ENCODE measurements at regions not wholly inside any gene's neighbourhood (a gene's known extent, or its start where the extent isn't known, plus 50 kb on each side); places are given as distances from the start of the nearest gene placed in this dataset.

DNA sequence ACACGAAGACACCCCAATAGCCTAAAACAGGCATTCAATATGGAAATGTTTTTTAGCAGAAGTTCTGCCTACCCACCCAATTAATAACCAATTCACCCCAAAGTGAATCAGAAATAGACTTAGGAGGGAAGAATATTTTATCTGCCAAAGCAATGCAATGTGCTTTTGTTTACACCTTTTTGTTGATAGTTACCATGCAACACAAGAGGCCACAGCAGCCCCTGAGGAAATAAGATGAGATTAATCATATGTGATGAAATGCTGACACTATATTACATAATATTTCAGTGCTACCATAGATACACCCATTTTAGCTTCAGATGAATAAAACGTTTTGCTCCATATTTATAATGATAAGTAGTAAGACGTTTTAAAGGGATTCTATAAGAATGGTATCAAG lies 60.9 kb upstream of the RGS2 start:
- WGBS (ENCODE audit: insufficient coverage), result 89% methylated on average over 1 of the region's 3 CpGs
- no peak for DNase-seq
- Histone ChIP-seq H3K27ac (ENCODE audit: low read length) (no peak overlapping the region), H3K4me3 (ENCODE audit: low read length) (no peak overlapping the region), H3K27me3 (ENCODE audit: control insufficient read depth, insufficient read depth, low read length) (no peaks in the 10 kb centered on the region), H3K36me3 (ENCODE audit: control insufficient read depth, insufficient read depth, low read length) (no peaks in the 10 kb centered on the region), H3K4me1 (ENCODE audit: control insufficient read depth, insufficient read depth, low read length) (no peaks in the 10 kb centered on the region), H3K9me3 (ENCODE audit: control insufficient read depth, insufficient read depth, low read length) (no peaks in the 10 kb centered on the region)
- TF ChIP-seq, protein P1, sequence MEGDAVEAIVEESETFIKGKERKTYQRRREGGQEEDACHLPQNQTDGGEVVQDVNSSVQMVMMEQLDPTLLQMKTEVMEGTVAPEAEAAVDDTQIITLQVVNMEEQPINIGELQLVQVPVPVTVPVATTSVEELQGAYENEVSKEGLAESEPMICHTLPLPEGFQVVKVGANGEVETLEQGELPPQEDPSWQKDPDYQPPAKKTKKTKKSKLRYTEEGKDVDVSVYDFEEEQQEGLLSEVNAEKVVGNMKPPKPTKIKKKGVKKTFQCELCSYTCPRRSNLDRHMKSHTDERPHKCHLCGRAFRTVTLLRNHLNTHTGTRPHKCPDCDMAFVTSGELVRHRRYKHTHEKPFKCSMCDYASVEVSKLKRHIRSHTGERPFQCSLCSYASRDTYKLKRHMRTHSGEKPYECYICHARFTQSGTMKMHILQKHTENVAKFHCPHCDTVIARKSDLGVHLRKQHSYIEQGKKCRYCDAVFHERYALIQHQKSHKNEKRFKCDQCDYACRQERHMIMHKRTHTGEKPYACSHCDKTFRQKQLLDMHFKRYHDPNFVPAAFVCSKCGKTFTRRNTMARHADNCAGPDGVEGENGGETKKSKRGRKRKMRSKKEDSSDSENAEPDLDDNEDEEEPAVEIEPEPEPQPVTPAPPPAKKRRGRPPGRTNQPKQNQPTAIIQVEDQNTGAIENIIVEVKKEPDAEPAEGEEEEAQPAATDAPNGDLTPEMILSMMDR (IDR thresholded peaks at IDR 0.05), result no peak
- no peaks in the 10 kb centered on the region for H3K4me1 Mint-ChIP-seq
- H3K36me3 Mint-ChIP-seq, result no peaks in the 10 kb centered on the region
- no peaks in the 10 kb centered on the region for H3K27me3 Mint-ChIP-seq (ENCODE audit: low read depth in 2 of 2)
- no peak overlapping the region for H3K27ac Mint-ChIP-seq
- peak in 1 of 3 donors; percentile 67 for ATAC-seq
- H3K9me3 Mint-ChIP-seq, result no peaks in the 10 kb centered on the region
- intact Hi-C loops (cut with micrococcal nuclease), result no loop called here
- no peak overlapping the region for H3K4me3 Mint-ChIP-seq

DNA sequence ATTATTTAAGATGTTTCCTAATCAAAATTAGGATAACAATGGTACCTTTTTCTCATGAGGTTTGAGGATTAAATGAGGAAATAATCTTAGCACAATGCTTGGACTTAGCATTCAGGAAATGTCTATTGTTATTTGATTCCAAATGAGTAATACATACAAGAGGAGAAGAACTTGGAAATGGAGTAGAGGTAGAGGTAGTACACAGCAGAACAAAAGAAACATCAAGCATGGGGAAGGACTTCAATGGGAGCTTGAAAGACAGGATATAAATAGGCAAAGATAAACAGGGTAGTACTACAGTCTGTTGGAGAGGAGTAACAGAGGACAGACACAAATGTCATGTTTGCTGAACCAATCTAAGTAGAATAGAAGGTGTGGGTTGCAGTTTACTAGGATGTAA lies 59.5 kb upstream of the RGS2 start:
- Histone ChIP-seq H3K9me3 (ENCODE audit: control insufficient read depth, insufficient read depth, low read length) (no peaks in the 10 kb centered on the region), H3K27me3 (ENCODE audit: control insufficient read depth, insufficient read depth, low read length) (no peaks in the 10 kb centered on the region), H3K4me1 (ENCODE audit: control insufficient read depth, insufficient read depth, low read length) (no peaks in the 10 kb centered on the region), H3K4me3 (ENCODE audit: low read length) (no peak overlapping the region), H3K36me3 (ENCODE audit: control insufficient read depth, insufficient read depth, low read length) (no peaks in the 10 kb centered on the region), H3K27ac (ENCODE audit: low read length) (no peak overlapping the region)
- intact Hi-C loops (cut with micrococcal nuclease), result no loop called here
- Mint-ChIP-seq H3K36me3 (no peaks in the 10 kb centered on the region), H3K27ac (no peak overlapping the region), H3K27me3 (ENCODE audit: low read depth in 2 of 2) (no peaks in the 10 kb centered on the region), H3K4me1 (no peaks in the 10 kb centered on the region), H3K9me3 (no peaks in the 10 kb centered on the region), H3K4me3 (no peak overlapping the region)
- TF ChIP-seq, protein P1 (IDR thresholded peaks at IDR 0.05), result no peak
- ATAC-seq (no peak), DNase-seq (no peak)

DNA sequence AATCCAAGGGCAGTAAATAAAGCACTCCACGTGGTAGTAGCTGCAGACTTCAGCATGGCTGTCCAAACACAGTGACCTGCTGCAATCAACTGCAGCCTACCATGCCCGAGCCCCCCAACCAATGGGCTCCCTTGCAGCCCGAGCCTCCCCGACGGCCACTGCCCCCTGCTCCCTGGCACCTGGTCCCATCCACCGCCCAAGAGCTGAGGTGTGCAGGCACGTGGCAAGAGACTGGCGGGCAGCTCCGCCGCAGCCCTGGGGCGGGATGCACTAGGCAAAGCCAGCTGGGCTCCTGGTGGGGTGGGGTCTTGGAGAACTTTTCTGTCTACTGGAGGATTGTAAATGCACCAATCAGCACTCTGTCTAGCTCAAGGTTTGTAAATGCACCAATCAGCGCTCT lies 57.6 kb upstream of the RGS2 start:
- Histone ChIP-seq H3K4me1 (ENCODE audit: control insufficient read depth, insufficient read depth, low read length) (no peaks in the 10 kb centered on the region), H3K4me3 (ENCODE audit: low read length) (no peak overlapping the region), H3K9me3 (ENCODE audit: control insufficient read depth, insufficient read depth, low read length) (no peaks in the 10 kb centered on the region), H3K27me3 (ENCODE audit: control insufficient read depth, insufficient read depth, low read length) (no peaks in the 10 kb centered on the region), H3K27ac (ENCODE audit: low read length) (no peak overlapping the region), H3K36me3 (ENCODE audit: control insufficient read depth, insufficient read depth, low read length) (no peaks in the 10 kb centered on the region)
- no peaks in the 10 kb centered on the region for H3K36me3 Mint-ChIP-seq
- H3K27me3 Mint-ChIP-seq (ENCODE audit: low read depth in 2 of 2), result no peaks in the 10 kb centered on the region
- no peaks in the 10 kb centered on the region for H3K9me3 Mint-ChIP-seq
- no peak overlapping the region for H3K27ac Mint-ChIP-seq
- intact Hi-C loops (cut with micrococcal nuclease), result no loop called here
- H3K4me1 Mint-ChIP-seq, result no peaks in the 10 kb centered on the region
- H3K4me3 Mint-ChIP-seq, result no peak overlapping the region
- WGBS (ENCODE audit: insufficient coverage), result 96% methylated on average over 12 of the region's 12 CpGs
- ATAC-seq (no peak), DNase-seq (no peak)
- TF ChIP-seq, protein P1 (IDR thresholded peaks at IDR 0.05), result no peak

DNA sequence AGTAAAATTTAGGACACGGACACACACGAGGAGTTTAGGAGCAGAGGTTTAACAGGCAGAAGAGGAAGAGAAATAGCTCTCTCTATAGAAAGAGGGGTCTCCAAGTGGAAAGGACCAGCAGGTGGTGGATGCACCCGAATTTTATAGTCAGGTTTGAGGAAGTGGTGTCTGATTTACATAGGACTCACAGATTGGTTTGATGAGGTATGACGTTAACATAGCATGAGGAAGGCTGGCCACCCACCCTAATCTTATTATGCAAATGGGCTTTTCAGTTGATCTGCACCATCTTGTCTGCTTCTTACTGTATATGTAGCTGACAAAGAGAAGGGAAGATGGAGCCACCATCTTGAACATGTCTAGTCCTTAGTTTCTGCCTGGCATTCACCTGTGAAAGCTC lies 52.5 kb upstream of the RGS2 start:
- Histone ChIP-seq H3K4me3 (ENCODE audit: low read length) (no peak overlapping the region), H3K9me3 (ENCODE audit: control insufficient read depth, insufficient read depth, low read length) (no peaks in the 10 kb centered on the region), H3K4me1 (ENCODE audit: control insufficient read depth, insufficient read depth, low read length) (no peaks in the 10 kb centered on the region), H3K36me3 (ENCODE audit: control insufficient read depth, insufficient read depth, low read length) (no peaks in the 10 kb centered on the region), H3K27me3 (ENCODE audit: control insufficient read depth, insufficient read depth, low read length) (no peaks in the 10 kb centered on the region), H3K27ac (ENCODE audit: low read length) (no peak overlapping the region)
- Mint-ChIP-seq H3K9me3 (no peaks in the 10 kb centered on the region), H3K4me1 (no peaks in the 10 kb centered on the region), H3K27ac (no peak overlapping the region), H3K27me3 (ENCODE audit: low read depth in 2 of 2) (peaks cover 0 to 6% of the 10 kb centered on the region in 2 donors), H3K36me3 (no peaks in the 10 kb centered on the region), H3K4me3 (no peak overlapping the region)
- TF ChIP-seq, protein P1 (IDR thresholded peaks at IDR 0.05), result no peak
- no peak for DNase-seq
- WGBS (ENCODE audit: insufficient coverage), result 89% methylated on average over 4 of the region's 4 CpGs
- intact Hi-C loops (cut with micrococcal nuclease), result no loop called here
- no peak for ATAC-seq

Measured in natural killer cell (primary cell).